H1 (cell line): ENCODE measurements at regions not wholly inside any gene's neighbourhood (a gene's known extent, or its start where the extent isn't known, plus 50 kb on each side); places are given as distances from the start of the nearest gene placed in this dataset.

Source experiments
- CTCF ChIA-PET: fragments of 300-600 bp; sonication (Branson Sonifier 250); formaldehyde crosslinking; loops from one replicate; lab custom pipeline; 2021; ENCODE audit not compliant: partially characterized antibody; lab: Charles Lee
- POLR2A ChIA-PET: fragments of 300-600 bp; sonication (Branson Sonifier 250); formaldehyde crosslinking; loops from one replicate; lab custom pipeline; 2021; ENCODE audit warnings: inconsistent platforms; ENCODE audit not compliant: partially characterized antibody; lab: Charles Lee
- DNase-seq, 2 experiments: peaks; one replicate each; pipeline versions ENCODE4 v3.0.0 to v3.0.0-alpha.2; 2010 to 2022; ENCODE audit warnings: low spot score in 2 of 2, low read depth in 1 of 2, mixed read lengths in 1 of 2
- FAIRE-seq: peaks from 2 replicates; lab custom pipeline; 2011; peaks lifted over from hg19 to GRCh38; lab: Jason Lieb, UNC
- H2AFZ ChIP-seq: 2 replicates; pipeline ENCODE4 v1.8.1; 2012; ENCODE audit warnings: low read length, inconsistent platforms
- H2AK5ac ChIP-seq: 2 replicates; pipeline ENCODE4 v1.6.1; 2013; ENCODE audit warnings: low read depth, low read length
- H2BK120ac ChIP-seq: replicated peaks from 2 replicates; pipeline ENCODE3; 2013; ENCODE audit warnings: low read depth, low read length, inconsistent platforms
- H2BK12ac ChIP-seq: 2 replicates; pipeline ENCODE4 v1.6.1; 2013; ENCODE audit warnings: low read depth, low read length
- H2BK15ac ChIP-seq: 2 replicates; pipeline ENCODE4 v1.6.1; 2013; ENCODE audit warnings: low read length
- H2BK20ac ChIP-seq: 2 replicates; pipeline ENCODE4 v1.6.1; 2013; ENCODE audit warnings: low read length
- H2BK5ac ChIP-seq: 2 replicates; pipeline ENCODE4 v1.6.1; 2013; ENCODE audit warnings: low read depth, low read length
- H3K14ac ChIP-seq: 2 replicates; pipeline ENCODE4 v1.6.1; 2013; ENCODE audit warnings: inconsistent platforms; ENCODE audit not compliant: insufficient read length
- H3K18ac ChIP-seq: 2 replicates; pipeline ENCODE4 v1.6.1; 2013; ENCODE audit warnings: low read length; ENCODE audit errors: extremely low read depth
- H3K23ac ChIP-seq: 2 replicates; pipeline ENCODE4 v1.6.1; 2013; ENCODE audit warnings: inconsistent platforms; ENCODE audit not compliant: insufficient read length
- H3K23me2 ChIP-seq: 2 replicates; pipeline ENCODE4 v1.6.1; 2013; ENCODE audit warnings: low read depth, low read length
- H3K27ac ChIP-seq: 2 replicates; pipeline ENCODE4 v1.6.1; 2011; ENCODE audit warnings: low read depth, low read length, inconsistent platforms
- H3K27me3 ChIP-seq, 4 experiments: replicated peaks in 1 of 4; 1 replicate in 1 of 4; 2 replicates in 3 of 4; pipeline versions ENCODE4 v1.6.1 to v1.8.1; 2011 to 2013; ENCODE audit warnings: low read length in 3 of 4, mild to moderate bottlenecking in 3 of 4, inconsistent platforms in 2 of 4, mixed read lengths in 2 of 4, moderate library complexity in 1 of 4; ENCODE audit not compliant: control insufficient read depth in 3 of 4, insufficient read depth in 3 of 4; ENCODE audit errors: extremely low read depth in 1 of 4
- H3K36me3 ChIP-seq, 4 experiments: 2 replicates each; pipeline versions ENCODE4 v1.6.1 to v1.8.1; 2011 to 2013; ENCODE audit warnings: mild to moderate bottlenecking in 4 of 4, low read length in 3 of 4, moderate library complexity in 2 of 4, control low read depth in 1 of 4, inconsistent platforms in 1 of 4; ENCODE audit not compliant: insufficient read depth in 4 of 4, control insufficient read depth in 2 of 4
- H3K4ac ChIP-seq: replicated peaks from 2 replicates; pipeline ENCODE3; 2013; ENCODE audit warnings: low read length, low read depth, mixed read lengths, inconsistent platforms; ENCODE audit not compliant: insufficient read length
- H3K4me1 ChIP-seq, 4 experiments: replicated peaks in 1 of 4; 1 replicate in 1 of 4; 2 replicates in 3 of 4; pipeline versions ENCODE4 v1.6.1 to v1.8.1; 2011 to 2013; ENCODE audit warnings: low read length in 3 of 4, inconsistent platforms in 2 of 4, mixed read lengths in 1 of 4; ENCODE audit not compliant: insufficient read depth in 4 of 4, control insufficient read depth in 3 of 4
- H3K4me2 ChIP-seq, 2 experiments: 2 replicates each; pipeline versions ENCODE4 v1.6.1 to v1.8.1; 2011 to 2013; ENCODE audit warnings: low read depth in 2 of 2, low read length in 2 of 2, control low read depth in 1 of 2, inconsistent platforms in 1 of 2, mild to moderate bottlenecking in 1 of 2; ENCODE audit not compliant: insufficient read depth in 1 of 2
- H3K4me3 ChIP-seq, 4 experiments: fragments of 200-600, 300-600 bp in 1 of 4; sonication (generic), shearing (Covaris generic), sonication (Bioruptor Twin) in 1 of 4; 2 replicates each; pipeline versions ENCODE4 v1.5.1 to v1.8.1; 2011 to 2016; ENCODE audit warnings: low read length in 4 of 4, low read depth in 3 of 4, control low read depth in 2 of 4, inconsistent platforms in 2 of 4, mild to moderate bottlenecking in 2 of 4, mixed read lengths in 1 of 4, moderate library complexity in 1 of 4; ENCODE audit not compliant: insufficient read depth in 2 of 4; ENCODE audit errors: extremely low read depth in 1 of 4
- H3K56ac ChIP-seq: replicated peaks from 2 replicates; pipeline ENCODE3; 2013; ENCODE audit warnings: low read depth, mild to moderate bottlenecking, mixed read lengths, low read length, inconsistent platforms; ENCODE audit not compliant: insufficient read length
- H3K79me1 ChIP-seq: 2 replicates; pipeline ENCODE4 v1.6.1; 2013; ENCODE audit warnings: low read depth, low read length, control low read depth
- H3K79me2 ChIP-seq, 2 experiments: 2 replicates each; pipeline versions ENCODE4 v1.6.1 to v1.8.1; 2012 to 2013; ENCODE audit warnings: low read length in 2 of 2, mild to moderate bottlenecking in 2 of 2, inconsistent platforms in 1 of 2; ENCODE audit not compliant: insufficient read depth in 2 of 2, control insufficient read depth in 1 of 2
- H3K9ac ChIP-seq, 4 experiments: replicated peaks in 1 of 4; 1 replicate in 1 of 4; 2 replicates in 3 of 4; pipeline versions ENCODE4 v1.6.1 to v1.8.1; 2011 to 2013; ENCODE audit warnings: low read depth in 3 of 4, low read length in 3 of 4, control low read depth in 2 of 4, mild to moderate bottlenecking in 2 of 4, moderate library complexity in 2 of 4, inconsistent platforms in 1 of 4; ENCODE audit errors: extremely low read depth in 1 of 4
- H3K9me3 ChIP-seq, 2 experiments: 2 replicates each; pipeline versions ENCODE4 v1.6.1 to v1.8.1; 2012 to 2013; ENCODE audit warnings: mild to moderate bottlenecking in 2 of 2, moderate library complexity in 2 of 2, control low read depth in 1 of 2, inconsistent platforms in 1 of 2, low read depth in 1 of 2, low read length in 1 of 2, mixed read lengths in 1 of 2; ENCODE audit not compliant: insufficient read depth in 2 of 2
- H4K20me1 ChIP-seq, 2 experiments: replicated peaks in 1 of 2; 2 replicates each; pipeline versions ENCODE3 to v1.8.1; 2011 to 2013; ENCODE audit warnings: inconsistent platforms in 2 of 2, low read length in 2 of 2, mild to moderate bottlenecking in 1 of 2; ENCODE audit not compliant: insufficient read depth in 2 of 2, control insufficient read depth in 1 of 2
- H4K5ac ChIP-seq: 2 replicates; pipeline ENCODE4 v1.6.1; 2013; ENCODE audit warnings: low read length, low read depth, mixed read lengths, inconsistent platforms; ENCODE audit not compliant: insufficient read length
- H4K8ac ChIP-seq: 2 replicates; pipeline ENCODE4 v1.8.0; 2013; ENCODE audit warnings: mild to moderate bottlenecking, moderate library complexity, low read length, inconsistent platforms; ENCODE audit not compliant: insufficient read depth; ENCODE audit errors: extremely low read depth
- H4K91ac ChIP-seq: replicated peaks from 2 replicates; pipeline ENCODE3; 2013; ENCODE audit warnings: low read length, mixed read lengths, inconsistent platforms; ENCODE audit not compliant: insufficient read length
- CBX5 ChIP-seq: fragments of 300-800, 300-1000 bp; sonication (generic); IDR thresholded peaks from 2 replicates; pipeline ENCODE4 v1.7.1; 2016; ENCODE audit warnings: antibody characterized with exemption, low read length, low read depth
- CHD2 ChIP-seq: IDR thresholded peaks from 2 replicates; pipeline ENCODE4 v1.6.1; 2012; ENCODE audit warnings: low read length, improper control_type of control experiment
- CTBP2 ChIP-seq: IDR thresholded peaks from 2 replicates; pipeline ENCODE4 v1.7.0; 2011; ENCODE audit warnings: borderline replicate concordance, mild to moderate bottlenecking, moderate library complexity, mixed read lengths, low read length; ENCODE audit not compliant: insufficient read depth, insufficient read length
- EGR1 ChIP-seq: IDR thresholded peaks from 2 replicates; pipeline ENCODE4 v1.6.1; 2011; ENCODE audit warnings: low read depth, low read length, borderline replicate concordance
- RFX5 ChIP-seq: IDR thresholded peaks from 2 replicates; pipeline ENCODE4 v1.6.1; 2011; ENCODE audit warnings: low read depth, low read length, improper control_type of control experiment, borderline replicate concordance
- WGBS, 2 experiments: shearing (Covaris generic) in 1 of 2; methylation state at CpG; one replicate each; pipeline versions ENCODE4 v1.1.6 to v1.1.7; 2013 to 2015; ENCODE audit warnings: low lambda C conversion rate in 2 of 2, mixed read lengths in 2 of 2, inconsistent platforms in 1 of 2, low coverage in 1 of 2, missing lambda C conversion rate in 1 of 2; ENCODE audit not compliant: insufficient replicate concordance in 2 of 2, insufficient coverage in 1 of 2, insufficient read length in 1 of 2; ENCODE audit errors: extremely low coverage in 1 of 2, missing lambda C conversion rate in 1 of 2; 5-methylcytosine and 5-hydroxymethylcytosine counted together

DNA sequence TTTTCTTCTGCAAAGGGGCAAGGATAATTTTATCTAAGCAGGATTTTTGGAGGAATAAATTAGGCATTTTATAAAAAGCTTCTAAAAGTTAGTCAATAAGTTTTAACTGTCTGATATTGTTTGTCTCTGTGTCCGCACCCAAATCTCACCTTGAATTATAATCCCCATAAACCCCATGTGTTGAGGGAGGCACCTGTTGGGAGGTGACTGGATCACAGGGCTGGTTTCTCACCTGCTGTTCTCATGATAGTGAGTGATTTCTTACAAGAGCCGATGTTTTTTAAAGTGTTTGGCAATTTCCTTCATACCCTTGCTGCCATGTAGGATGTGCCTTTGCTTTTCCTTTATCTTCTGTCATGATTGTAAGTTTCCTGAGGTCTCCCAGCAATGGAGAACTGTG, 481.4 kb downstream of the GBA3 start:
- FAIRE-seq (no peak), DNase-seq (no peak)
- Histone ChIP-seq H3K27ac (no peak overlapping the region), H2AK5ac (no peak overlapping the region), H3K23ac (no peak overlapping the region), H4K5ac (no peak overlapping the region), H3K36me3 (no peaks in the 10 kb centered on the region), H2AFZ (no peak overlapping the region), H2BK20ac (no peak overlapping the region), H2BK5ac (no peak overlapping the region), H3K23me2 (no peaks in the 10 kb centered on the region), H3K9me3 (0 out of 4 replicates have a peak, but pooled peaks cover 0 to 3% of the 10 kb centered on the region in 2 experiments), H3K18ac (no peak overlapping the region), H2BK15ac (no peak overlapping the region), H4K20me1 (no peaks in the 10 kb centered on the region), H3K56ac (no peak overlapping the region), H2BK12ac (no peak overlapping the region), H2BK120ac (no peak overlapping the region), H3K14ac (no peak overlapping the region), H3K4ac (no peak overlapping the region), H4K91ac (no peak overlapping the region), H3K4me2 (no peak overlapping the region), H4K8ac (no peak overlapping the region), H3K79me2 (no peaks in the 10 kb centered on the region), H3K79me1 (no peaks in the 10 kb centered on the region), H3K9ac (no peak overlapping the region), H3K4me3 (no peak overlapping the region), H3K4me1 (no peaks in the 10 kb centered on the region), H3K27me3 (no peaks in the 10 kb centered on the region)
- WGBS, 2 experiments = 83% methylated on average over 2 of the region's 2 CpGs; no CpG with 5 or more reads in 1 of the 2 experiments
- POLR2A ChIA-PET = no interaction called here
- CTCF ChIA-PET = no interaction called here
- TF ChIP-seq CTBP2 (no peak), RFX5 (no peak), CBX5 (no peak), CHD2 (no peak), EGR1 (no peak)
